SK-N-SH (cell line): ENCODE measurements at regions not wholly inside any gene's neighbourhood (a gene's known extent, or its start where the extent isn't known, plus 50 kb on each side); places are given as distances from the start of the nearest gene placed in this dataset.

ENCODE experiments used
- POLR2AphosphoS5 ChIP-seq: IDR thresholded peaks from 2 replicates; pipeline ENCODE4 v1.6.1; 2012; ENCODE audit warnings: low read depth, low read length
- RAD21 ChIP-seq: IDR thresholded peaks from 2 replicates; pipeline ENCODE4 v1.6.1; 2012; ENCODE audit warnings: mild to moderate bottlenecking, low read length
- YY1 ChIP-seq: IDR thresholded peaks from 2 replicates; pipeline ENCODE4 v1.4.0; 2012; ENCODE audit warnings: low read depth, mild to moderate bottlenecking
- TF ChIP-seq, protein P1 (sequence below): fragments of 200-600 bp; sonication (generic); IDR thresholded peaks from 2 replicates; pipeline ENCODE4 v1.6.1; 2017; ENCODE audit warnings: antibody characterized with exemption, mild to moderate bottlenecking, moderate library complexity

- TF ChIP-seq, protein P1, sequence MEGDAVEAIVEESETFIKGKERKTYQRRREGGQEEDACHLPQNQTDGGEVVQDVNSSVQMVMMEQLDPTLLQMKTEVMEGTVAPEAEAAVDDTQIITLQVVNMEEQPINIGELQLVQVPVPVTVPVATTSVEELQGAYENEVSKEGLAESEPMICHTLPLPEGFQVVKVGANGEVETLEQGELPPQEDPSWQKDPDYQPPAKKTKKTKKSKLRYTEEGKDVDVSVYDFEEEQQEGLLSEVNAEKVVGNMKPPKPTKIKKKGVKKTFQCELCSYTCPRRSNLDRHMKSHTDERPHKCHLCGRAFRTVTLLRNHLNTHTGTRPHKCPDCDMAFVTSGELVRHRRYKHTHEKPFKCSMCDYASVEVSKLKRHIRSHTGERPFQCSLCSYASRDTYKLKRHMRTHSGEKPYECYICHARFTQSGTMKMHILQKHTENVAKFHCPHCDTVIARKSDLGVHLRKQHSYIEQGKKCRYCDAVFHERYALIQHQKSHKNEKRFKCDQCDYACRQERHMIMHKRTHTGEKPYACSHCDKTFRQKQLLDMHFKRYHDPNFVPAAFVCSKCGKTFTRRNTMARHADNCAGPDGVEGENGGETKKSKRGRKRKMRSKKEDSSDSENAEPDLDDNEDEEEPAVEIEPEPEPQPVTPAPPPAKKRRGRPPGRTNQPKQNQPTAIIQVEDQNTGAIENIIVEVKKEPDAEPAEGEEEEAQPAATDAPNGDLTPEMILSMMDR, result no peak
- TF ChIP-seq YY1 (no peak), RAD21 (no peak), POLR2AphosphoS5 (no peak)
Observed at GRCh38 chr3:187454085-187454815, 86.1 kb downstream of the RTP4 start.
